ENCODE measurements at regions not wholly inside any gene's neighbourhood (a gene's known extent, or its start where the extent isn't known, plus 50 kb on each side); places are given as distances from the start of the nearest gene placed in this dataset.
"Not testable (repeated sequence)": the region's sequence is repeated elsewhere in the genome, so short reads cannot be mapped to it uniquely, and the experiment has no call there.

GRCh38 chr13:60663788-60664187, 266.8 kb downstream of the TDRD3 start:
- Histone ChIP-seq H3K4me3 (ENCODE audit: low read length) (no peak overlapping the region), H3K27ac (ENCODE audit: low read length) (no peak overlapping the region), H3K36me3 (ENCODE audit: control insufficient read depth, insufficient read depth, low read length) (no peaks in the 10 kb centered on the region), H3K4me1 (ENCODE audit: control insufficient read depth, insufficient read depth, low read length) (no peaks in the 10 kb centered on the region), H3K27me3 (ENCODE audit: control insufficient read depth, insufficient read depth, low read length) (no peaks in the 10 kb centered on the region), H3K9me3 (ENCODE audit: control insufficient read depth, insufficient read depth, low read length) (peaks cover 4% of the 10 kb centered on the region)
- TF ChIP-seq, protein P1, sequence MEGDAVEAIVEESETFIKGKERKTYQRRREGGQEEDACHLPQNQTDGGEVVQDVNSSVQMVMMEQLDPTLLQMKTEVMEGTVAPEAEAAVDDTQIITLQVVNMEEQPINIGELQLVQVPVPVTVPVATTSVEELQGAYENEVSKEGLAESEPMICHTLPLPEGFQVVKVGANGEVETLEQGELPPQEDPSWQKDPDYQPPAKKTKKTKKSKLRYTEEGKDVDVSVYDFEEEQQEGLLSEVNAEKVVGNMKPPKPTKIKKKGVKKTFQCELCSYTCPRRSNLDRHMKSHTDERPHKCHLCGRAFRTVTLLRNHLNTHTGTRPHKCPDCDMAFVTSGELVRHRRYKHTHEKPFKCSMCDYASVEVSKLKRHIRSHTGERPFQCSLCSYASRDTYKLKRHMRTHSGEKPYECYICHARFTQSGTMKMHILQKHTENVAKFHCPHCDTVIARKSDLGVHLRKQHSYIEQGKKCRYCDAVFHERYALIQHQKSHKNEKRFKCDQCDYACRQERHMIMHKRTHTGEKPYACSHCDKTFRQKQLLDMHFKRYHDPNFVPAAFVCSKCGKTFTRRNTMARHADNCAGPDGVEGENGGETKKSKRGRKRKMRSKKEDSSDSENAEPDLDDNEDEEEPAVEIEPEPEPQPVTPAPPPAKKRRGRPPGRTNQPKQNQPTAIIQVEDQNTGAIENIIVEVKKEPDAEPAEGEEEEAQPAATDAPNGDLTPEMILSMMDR (IDR thresholded peaks at IDR 0.05) = no peak
- intact Hi-C loops (cut with micrococcal nuclease) = no loop called here
- H3K4me3 Mint-ChIP-seq = no peak overlapping the region
- WGBS (ENCODE audit: insufficient coverage) = 91% methylated on average over 4 of the region's 4 CpGs
- no peaks in the 10 kb centered on the region for H3K36me3 Mint-ChIP-seq
- peaks cover 7 to 13% of the 10 kb centered on the region in 2 donors for H3K9me3 Mint-ChIP-seq
- H3K27ac Mint-ChIP-seq = no peak overlapping the region
- ATAC-seq = no peak
- H3K27me3 Mint-ChIP-seq (ENCODE audit: low read depth in 2 of 2) = no peaks in the 10 kb centered on the region
- no peaks in the 10 kb centered on the region for H3K4me1 Mint-ChIP-seq
- DNase-seq = no peak

DNA sequence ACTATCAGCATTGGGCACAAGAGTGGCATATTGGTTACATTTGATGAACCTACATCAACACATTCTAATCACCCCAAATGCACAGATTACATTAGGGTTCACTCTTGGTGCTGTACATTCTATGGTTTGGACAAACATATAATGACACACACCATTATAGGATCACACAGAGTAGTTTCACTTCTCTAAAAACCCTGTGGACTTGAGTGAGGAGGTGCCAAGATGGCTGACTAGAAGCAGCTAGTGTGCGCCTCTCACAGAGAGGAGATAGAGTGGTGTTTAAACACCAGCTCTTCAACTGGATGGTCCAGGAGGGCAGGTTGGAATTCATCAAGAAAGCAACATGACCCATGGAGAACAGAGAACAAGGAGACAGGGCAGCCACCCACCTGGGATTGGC, 265.6 kb downstream of the TDRD3 start:
- 95% methylated on average over 1 of the region's 1 CpG for WGBS (ENCODE audit: insufficient coverage)
- H3K4me3 ChIP-seq (ENCODE audit: low read length) = no peak overlapping the region
- ATAC-seq = no peak
- TF ChIP-seq, protein P1 (IDR thresholded peaks at IDR 0.05) = no peak
- H3K9me3 Mint-ChIP-seq = peaks cover 7 to 11% of the 10 kb centered on the region in 2 donors
- no peaks in the 10 kb centered on the region for H3K4me1 ChIP-seq (ENCODE audit: control insufficient read depth, insufficient read depth, low read length)
- H3K27me3 Mint-ChIP-seq (ENCODE audit: low read depth in 2 of 2) = no peaks in the 10 kb centered on the region
- intact Hi-C loops (cut with micrococcal nuclease) = no loop called here
- DNase-seq = no peak
- peaks cover 4% of the 10 kb centered on the region for H3K9me3 ChIP-seq (ENCODE audit: control insufficient read depth, insufficient read depth, low read length)
- no peaks in the 10 kb centered on the region for H3K27me3 ChIP-seq (ENCODE audit: control insufficient read depth, insufficient read depth, low read length)
- no peaks in the 10 kb centered on the region for H3K4me1 Mint-ChIP-seq
- H3K27ac ChIP-seq (ENCODE audit: low read length) = no peak overlapping the region
- no peak overlapping the region for H3K27ac Mint-ChIP-seq
- H3K36me3 ChIP-seq (ENCODE audit: control insufficient read depth, insufficient read depth, low read length) = no peaks in the 10 kb centered on the region
- no peak overlapping the region for H3K4me3 Mint-ChIP-seq
- no peaks in the 10 kb centered on the region for H3K36me3 Mint-ChIP-seq

DNA sequence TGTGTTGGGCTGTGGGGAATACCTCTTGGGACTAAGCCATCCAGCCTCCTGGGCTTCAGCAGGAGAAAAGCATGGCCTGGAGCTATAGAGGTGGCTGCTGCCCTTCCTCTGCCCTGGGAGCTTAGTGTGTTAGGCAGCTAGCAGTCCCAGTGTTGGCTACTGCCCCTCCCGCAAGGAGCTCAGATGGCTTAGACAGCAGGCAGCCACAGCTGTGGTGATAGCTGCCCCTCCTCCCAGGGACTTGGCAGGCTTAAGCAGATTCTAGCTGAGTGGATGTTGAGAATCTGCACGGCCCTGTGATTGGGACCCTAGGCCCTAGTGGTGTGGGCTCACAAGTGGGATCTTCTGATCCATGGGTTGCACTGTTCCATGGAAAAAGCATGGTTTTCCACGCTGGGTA, 264.5 kb downstream of the TDRD3 start:
- H3K36me3 Mint-ChIP-seq = no peaks in the 10 kb centered on the region
- Histone ChIP-seq H3K4me1 (ENCODE audit: control insufficient read depth, insufficient read depth, low read length) (no peaks in the 10 kb centered on the region), H3K27me3 (ENCODE audit: control insufficient read depth, insufficient read depth, low read length) (no peaks in the 10 kb centered on the region), H3K4me3 (ENCODE audit: low read length) (no peak overlapping the region), H3K27ac (ENCODE audit: low read length) (no peak overlapping the region), H3K36me3 (ENCODE audit: control insufficient read depth, insufficient read depth, low read length) (no peaks in the 10 kb centered on the region), H3K9me3 (ENCODE audit: control insufficient read depth, insufficient read depth, low read length) (peaks cover 4% of the 10 kb centered on the region)
- no peak overlapping the region for H3K4me3 Mint-ChIP-seq
- H3K27me3 Mint-ChIP-seq (ENCODE audit: low read depth in 2 of 2) = no peaks in the 10 kb centered on the region
- intact Hi-C loops (cut with micrococcal nuclease) = no loop called here
- TF ChIP-seq, protein P1 (IDR thresholded peaks at IDR 0.05) = no peak
- no peaks in the 10 kb centered on the region for H3K4me1 Mint-ChIP-seq
- WGBS (ENCODE audit: insufficient coverage) = 87% methylated on average over 3 of the region's 3 CpGs
- ATAC-seq (no peak), DNase-seq (no peak)
- H3K9me3 Mint-ChIP-seq = peaks cover 12 to 14% of the 10 kb centered on the region in 2 donors
- no peak overlapping the region for H3K27ac Mint-ChIP-seq

DNA sequence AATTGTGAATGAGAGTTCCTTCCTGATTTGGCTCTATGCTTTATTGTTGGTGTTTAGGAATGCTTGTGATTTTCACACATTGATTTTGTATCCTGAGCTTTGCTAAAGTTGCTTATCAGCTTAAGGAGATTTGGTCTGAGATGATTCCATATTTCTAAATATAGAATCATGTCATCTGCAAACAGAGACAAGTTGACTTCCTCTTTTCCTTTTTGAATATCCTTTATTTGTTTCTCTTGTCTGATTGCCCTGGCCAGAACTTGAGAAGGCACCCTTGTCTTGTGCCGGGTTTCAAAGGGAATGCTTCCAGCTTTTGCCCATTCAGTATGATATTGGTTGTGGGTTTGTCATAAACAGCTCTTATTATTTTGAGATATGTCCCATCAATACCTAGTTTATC, 260.6 kb downstream of the TDRD3 start:
- H3K4me1 Mint-ChIP-seq; H3K36me3 Mint-ChIP-seq; H3K27ac Mint-ChIP-seq; H3K27me3 ChIP-seq (ENCODE audit: control insufficient read depth, insufficient read depth, low read length); H3K4me1 ChIP-seq (ENCODE audit: control insufficient read depth, insufficient read depth, low read length); H3K36me3 ChIP-seq (ENCODE audit: control insufficient read depth, insufficient read depth, low read length); H3K27me3 Mint-ChIP-seq (ENCODE audit: low read depth in 2 of 2); intact Hi-C loops (cut with micrococcal nuclease); H3K9me3 ChIP-seq (ENCODE audit: control insufficient read depth, insufficient read depth, low read length); H3K4me3 Mint-ChIP-seq; ATAC-seq; DNase-seq; H3K27ac ChIP-seq (ENCODE audit: low read length); H3K4me3 ChIP-seq (ENCODE audit: low read length): not testable (repeated sequence)
- H3K9me3 Mint-ChIP-seq = peaks cover 12 to 18% of the 10 kb centered on the region in 2 donors
- WGBS (ENCODE audit: insufficient coverage) = no CpG with 5 or more reads among the region's 1 CpG

Data from natural killer cell (primary cell).